H9 (cell line): ENCODE measurements at regions not wholly inside any gene's neighbourhood (a gene's known extent, or its start where the extent isn't known, plus 50 kb on each side); places are given as distances from the start of the nearest gene placed in this dataset.

ENCODE experiments used
- DNase-seq: peaks from one replicate; pipeline ENCODE4 v3.0.0-alpha.2; 2017
- H2AFZ ChIP-seq: one replicate; pipeline ENCODE4 v1.6.1; 2013; ENCODE audit warnings: mild to moderate bottlenecking, low read length, control low read depth, moderate library complexity
- H2AK5ac ChIP-seq: 2 replicates; pipeline ENCODE4 v1.6.1; 2013; ENCODE audit warnings: low read length, control low read depth, mixed read lengths; ENCODE audit not compliant: insufficient read length
- H2BK120ac ChIP-seq: one replicate; pipeline ENCODE4 v1.6.1; 2013; ENCODE audit warnings: low read depth, mild to moderate bottlenecking, low read length, control low read depth, inconsistent platforms; ENCODE audit not compliant: poor library complexity, severe bottlenecking
- H2BK12ac ChIP-seq: 2 replicates; pipeline ENCODE4 v1.6.1; 2013; ENCODE audit warnings: low read length, control low read depth, mixed read lengths, low read depth; ENCODE audit not compliant: insufficient read length
- H2BK15ac ChIP-seq: 2 replicates; pipeline ENCODE4 v1.6.1; 2013; ENCODE audit warnings: low read depth, low read length, control low read depth
- H2BK20ac ChIP-seq: one replicate; pipeline ENCODE4 v1.6.1; 2013; ENCODE audit warnings: low read depth, mild to moderate bottlenecking, low read length, control low read depth, inconsistent platforms; ENCODE audit not compliant: poor library complexity, severe bottlenecking
- H2BK5ac ChIP-seq: 2 replicates; pipeline ENCODE4 v1.6.1; 2013; ENCODE audit warnings: low read length, control low read depth, mixed read lengths; ENCODE audit not compliant: insufficient read length
- H3K14ac ChIP-seq: 2 replicates; pipeline ENCODE4 v1.6.1; 2013; ENCODE audit warnings: low read length, control low read depth; ENCODE audit not compliant: insufficient read depth
- H3K18ac ChIP-seq: 2 replicates; pipeline ENCODE4 v1.6.1; 2013; ENCODE audit warnings: low read depth, mild to moderate bottlenecking, mixed read lengths, low read length, control low read depth; ENCODE audit not compliant: insufficient read length
- H3K23ac ChIP-seq: 2 replicates; pipeline ENCODE4 v1.6.1; 2013; ENCODE audit warnings: low read length, control low read depth, mixed read lengths, low read depth; ENCODE audit not compliant: insufficient read length
- H3K23me2 ChIP-seq: 2 replicates; pipeline ENCODE4 v1.6.1; 2013; ENCODE audit warnings: low read depth, mild to moderate bottlenecking, mixed read lengths, low read length, control low read depth; ENCODE audit not compliant: insufficient read length, poor library complexity, severe bottlenecking
- H3K27ac ChIP-seq: 2 replicates; pipeline ENCODE4 v1.5.1; 2013; ENCODE audit warnings: low read length, control low read depth, mixed read lengths, low read depth; ENCODE audit not compliant: insufficient read length
- H3K27me3 ChIP-seq: 2 replicates; pipeline ENCODE4 v1.6.1; 2013; ENCODE audit warnings: low read length, control low read depth, inconsistent platforms; ENCODE audit not compliant: insufficient read depth
- H3K4ac ChIP-seq: 2 replicates; pipeline ENCODE4 v1.6.1; 2013; ENCODE audit warnings: low read depth, mild to moderate bottlenecking, control low read depth, inconsistent platforms, low read length, moderate library complexity
- H3K4me1 ChIP-seq: 2 replicates; pipeline ENCODE4 v1.6.1; 2013; ENCODE audit warnings: low read length, control low read depth, inconsistent platforms; ENCODE audit not compliant: insufficient read depth
- H3K4me2 ChIP-seq: 2 replicates; pipeline ENCODE4 v1.6.1; 2013; ENCODE audit warnings: low read length, control low read depth, mixed read lengths; ENCODE audit not compliant: insufficient read length, insufficient read depth
- H3K56ac ChIP-seq: 2 replicates; pipeline ENCODE4 v1.6.1; 2013; ENCODE audit warnings: low read depth, mild to moderate bottlenecking, mixed read lengths, low read length, control low read depth; ENCODE audit not compliant: insufficient read length
- H3K79me1 ChIP-seq: 2 replicates; pipeline ENCODE4 v1.6.1; 2013; ENCODE audit warnings: low read depth, mild to moderate bottlenecking, moderate library complexity, low read length, control low read depth, inconsistent platforms; ENCODE audit not compliant: insufficient read depth, poor library complexity, severe bottlenecking
- H3K79me2 ChIP-seq: 2 replicates; pipeline ENCODE4 v1.6.1; 2013; ENCODE audit warnings: low read length, control low read depth, inconsistent platforms; ENCODE audit not compliant: insufficient read depth
- H3K9ac ChIP-seq: 2 replicates; pipeline ENCODE4 v1.6.1; 2013; ENCODE audit warnings: low read length, control low read depth, mixed read lengths; ENCODE audit not compliant: insufficient read length; ENCODE audit errors: extremely low read depth
- H3K9me3 ChIP-seq: one replicate; pipeline ENCODE4 v1.6.1; 2013; ENCODE audit warnings: low read depth, low read length, inconsistent platforms; ENCODE audit not compliant: control insufficient read depth
- H3T11ph ChIP-seq: one replicate; pipeline ENCODE4 v1.6.1; 2013; ENCODE audit warnings: mild to moderate bottlenecking, low read length, control low read depth, inconsistent platforms
- H4K20me1 ChIP-seq: one replicate; pipeline ENCODE4 v1.6.1; 2013; ENCODE audit not compliant: control insufficient read depth, insufficient read length, insufficient read depth
- H4K5ac ChIP-seq: 2 replicates; pipeline ENCODE4 v1.6.1; 2013; ENCODE audit warnings: low read depth, mild to moderate bottlenecking, mixed read lengths, low read length, control low read depth; ENCODE audit not compliant: insufficient read length
- H4K8ac ChIP-seq: replicated peaks from 2 replicates; pipeline ENCODE4 v1.6.1; 2013; ENCODE audit warnings: low read length, control low read depth, mixed read lengths, low read depth; ENCODE audit not compliant: insufficient read length
- H4K91ac ChIP-seq: 2 replicates; pipeline ENCODE4 v1.6.1; 2013; ENCODE audit warnings: low read depth, mild to moderate bottlenecking, moderate library complexity, mixed read lengths, low read length, control low read depth; ENCODE audit not compliant: insufficient read length
- H3K27ac Mint-ChIP-seq, 3 experiments: 2 replicates in 2 of 3; 3 replicates in 1 of 3; pipeline ENCODE4 v1.8.0; 2020 to 2021; ENCODE audit warnings: mixed read lengths in 3 of 3, mild to moderate bottlenecking in 1 of 3, moderate library complexity in 1 of 3
- H3K27me3 Mint-ChIP-seq: 2 replicates; pipeline ENCODE4 v1.8.0; 2021; ENCODE audit warnings: low read depth, mild to moderate bottlenecking, moderate library complexity, mixed read lengths
- H3K36me3 Mint-ChIP-seq, 3 experiments: 2 replicates in 2 of 3; 3 replicates in 1 of 3; pipeline ENCODE4 v1.8.0; 2020 to 2021; ENCODE audit warnings: low read depth in 3 of 3, mixed read lengths in 3 of 3; ENCODE audit not compliant: insufficient read depth in 1 of 3
- H3K4me1 Mint-ChIP-seq, 2 experiments: 2 replicates each; pipeline ENCODE4 v1.8.0; 2020; ENCODE audit warnings: mixed read lengths in 2 of 2
- H3K4me3 Mint-ChIP-seq, 2 experiments: 2 replicates in 1 of 2; 3 replicates in 1 of 2; pipeline ENCODE4 v1.8.0; 2020 to 2021; ENCODE audit warnings: mild to moderate bottlenecking in 2 of 2, mixed read lengths in 2 of 2, moderate library complexity in 1 of 2
- H3K9me3 Mint-ChIP-seq, 2 experiments: 2 replicates in 1 of 2; 3 replicates in 1 of 2; pipeline ENCODE4 v1.8.0; 2020; ENCODE audit warnings: mild to moderate bottlenecking in 2 of 2, mixed read lengths in 2 of 2, moderate library complexity in 1 of 2
- WGBS: extraction: QIAGEN DNeasy Blood & Tissue Kit; methylation state at CpG from one replicate; pipeline ENCODE4 v1.1.7; 2013; ENCODE audit warnings: missing lambda C conversion rate, low lambda C conversion rate, mixed read lengths; ENCODE audit not compliant: insufficient read length; ENCODE audit errors: extremely low coverage; 5-methylcytosine and 5-hydroxymethylcytosine counted together
- TF ChIP-seq, protein P1 (sequence below): fragments of 200-600 bp; sonication (generic); conservative IDR thresholded peaks from 3 replicates; pipeline ENCODE4 v1.8.0; 2021; ENCODE audit warnings: antibody characterized with exemption, mild to moderate bottlenecking

DNA sequence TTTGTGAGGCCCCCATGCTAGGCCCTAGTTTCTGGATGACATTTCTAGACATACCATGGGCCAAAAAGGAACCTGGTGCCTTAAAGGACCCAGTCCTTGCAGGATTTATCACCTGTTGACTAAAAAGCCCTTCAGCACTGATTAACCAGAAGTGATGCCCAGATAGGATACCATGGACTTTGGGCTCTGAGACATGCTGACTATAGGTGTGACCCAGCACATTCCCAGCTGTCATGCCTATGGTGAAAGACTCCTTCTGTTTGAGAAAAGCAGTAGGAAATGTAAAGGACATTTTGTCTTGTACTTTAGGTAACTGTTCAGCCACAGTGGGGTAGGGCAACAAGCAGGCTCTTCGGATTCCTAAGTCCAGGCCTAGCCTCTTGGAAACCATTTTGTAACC, 724.2 kb downstream of the CD109 start:
- Histone ChIP-seq H4K20me1 (no peaks in the 10 kb centered on the region), H3T11ph (no peak overlapping the region), H3K79me2 (no peaks in the 10 kb centered on the region), H2BK20ac (no peak overlapping the region), H3K79me1 (no peaks in the 10 kb centered on the region), H3K23me2 (no peaks in the 10 kb centered on the region), H3K14ac (no peak overlapping the region), H3K27ac (no peak overlapping the region), H3K9me3 (no peaks in the 10 kb centered on the region), H4K5ac (no peak overlapping the region), H2AK5ac (no peak overlapping the region), H3K27me3 (no peaks in the 10 kb centered on the region), H2BK120ac (no peak overlapping the region), H3K4me2 (no peak overlapping the region), H3K56ac (no peak overlapping the region), H2BK15ac (no peak overlapping the region), H3K9ac (no peak overlapping the region), H3K18ac (no peak overlapping the region), H4K8ac (no peak overlapping the region), H3K4me1 (no peaks in the 10 kb centered on the region), H3K23ac (no peak overlapping the region), H2AFZ (no peak overlapping the region), H2BK12ac (no peak overlapping the region), H4K91ac (no peak overlapping the region), H3K4ac (no peak overlapping the region), H2BK5ac (no peak overlapping the region)
- no peak overlapping the region for H3K27ac Mint-ChIP-seq
- TF ChIP-seq, protein P1, sequence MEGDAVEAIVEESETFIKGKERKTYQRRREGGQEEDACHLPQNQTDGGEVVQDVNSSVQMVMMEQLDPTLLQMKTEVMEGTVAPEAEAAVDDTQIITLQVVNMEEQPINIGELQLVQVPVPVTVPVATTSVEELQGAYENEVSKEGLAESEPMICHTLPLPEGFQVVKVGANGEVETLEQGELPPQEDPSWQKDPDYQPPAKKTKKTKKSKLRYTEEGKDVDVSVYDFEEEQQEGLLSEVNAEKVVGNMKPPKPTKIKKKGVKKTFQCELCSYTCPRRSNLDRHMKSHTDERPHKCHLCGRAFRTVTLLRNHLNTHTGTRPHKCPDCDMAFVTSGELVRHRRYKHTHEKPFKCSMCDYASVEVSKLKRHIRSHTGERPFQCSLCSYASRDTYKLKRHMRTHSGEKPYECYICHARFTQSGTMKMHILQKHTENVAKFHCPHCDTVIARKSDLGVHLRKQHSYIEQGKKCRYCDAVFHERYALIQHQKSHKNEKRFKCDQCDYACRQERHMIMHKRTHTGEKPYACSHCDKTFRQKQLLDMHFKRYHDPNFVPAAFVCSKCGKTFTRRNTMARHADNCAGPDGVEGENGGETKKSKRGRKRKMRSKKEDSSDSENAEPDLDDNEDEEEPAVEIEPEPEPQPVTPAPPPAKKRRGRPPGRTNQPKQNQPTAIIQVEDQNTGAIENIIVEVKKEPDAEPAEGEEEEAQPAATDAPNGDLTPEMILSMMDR: no peak
- WGBS: no CpG with 5 or more reads among the region's 1 CpG
- peaks cover 2 to 15% of the 10 kb centered on the region in 2 experiments; a peak in 3 of 5 replicates for H3K9me3 Mint-ChIP-seq
- peaks cover 0 to 4% (median 2%) of the 10 kb centered on the region in 3 experiments; a peak in 3 of 7 replicates for H3K36me3 Mint-ChIP-seq
- no peak for DNase-seq
- H3K4me1 Mint-ChIP-seq: no peaks in the 10 kb centered on the region
- no peaks in the 10 kb centered on the region for H3K27me3 Mint-ChIP-seq
- no peak overlapping the region for H3K4me3 Mint-ChIP-seq
